Ectodermal cell (in vitro differentiated cells): ENCODE measurements at regions not wholly inside any gene's neighbourhood (a gene's known extent, or its start where the extent isn't known, plus 50 kb on each side); places are given as distances from the start of the nearest gene placed in this dataset.

Experiments
- H3K27ac ChIP-seq: 2 replicates; pipeline ENCODE4 v1.7.0; 2013; ENCODE audit warnings: mild to moderate bottlenecking, low read depth, low read length; ENCODE audit not compliant: insufficient read depth, poor library complexity, severe bottlenecking
- H3K27me3 ChIP-seq: 2 replicates; pipeline ENCODE4 v1.7.0; 2013; ENCODE audit warnings: mild to moderate bottlenecking, low read length; ENCODE audit not compliant: insufficient read depth, control insufficient read depth, poor library complexity, severe bottlenecking
- H3K36me3 ChIP-seq: one replicate; pipeline ENCODE4 v1.7.0; 2013; ENCODE audit warnings: low read length; ENCODE audit not compliant: control insufficient read depth, insufficient read depth
- H3K4me1 ChIP-seq: one replicate; pipeline ENCODE4 v1.7.0; 2013; ENCODE audit warnings: low read length; ENCODE audit not compliant: control insufficient read depth, insufficient read depth
- H3K4me3 ChIP-seq: 2 replicates; pipeline ENCODE4 v1.7.0; 2013; ENCODE audit warnings: low read depth, low read length, control low read depth; ENCODE audit not compliant: insufficient read depth
- H3K9me3 ChIP-seq: 2 replicates; pipeline ENCODE4 v1.7.0; 2013; ENCODE audit warnings: mild to moderate bottlenecking, low read length, moderate library complexity; ENCODE audit not compliant: control insufficient read depth
- WGBS, 2 experiments: methylation state at CpG; one replicate each; pipeline ENCODE4 v1.1.7; 2013; ENCODE audit warnings: missing lambda C conversion rate in 2 of 2; 5-methylcytosine and 5-hydroxymethylcytosine counted together

DNA sequence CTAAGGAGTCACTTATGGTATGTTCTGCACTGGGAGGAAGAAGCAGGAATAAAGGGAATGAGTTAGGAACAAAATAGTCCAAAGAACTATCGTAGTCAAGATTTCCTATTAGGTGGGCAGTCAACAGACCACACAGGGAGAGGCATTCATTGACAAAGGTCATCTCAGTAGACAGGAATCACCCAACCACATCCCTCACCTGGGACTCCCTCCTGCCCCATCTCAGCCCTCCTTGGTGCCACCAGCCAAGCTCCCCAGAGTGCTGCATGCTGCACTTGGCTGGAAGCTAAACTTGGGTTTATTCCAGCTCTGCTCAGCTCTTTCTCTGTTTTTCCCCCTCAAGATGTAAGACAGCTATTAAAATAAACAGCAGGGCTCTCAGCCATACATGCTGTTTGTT is 72.3 kb upstream of the CTNNB1 start:
- Histone ChIP-seq H3K4me3 (no peak overlapping the region), H3K4me1 (no peaks in the 10 kb centered on the region), H3K36me3 (no peaks in the 10 kb centered on the region), H3K27ac (no peak overlapping the region), H3K27me3 (no peaks in the 10 kb centered on the region), H3K9me3 (no peaks in the 10 kb centered on the region)
- WGBS, 2 experiments, result 100% methylated on average over 1 of the region's 1 CpG

DNA sequence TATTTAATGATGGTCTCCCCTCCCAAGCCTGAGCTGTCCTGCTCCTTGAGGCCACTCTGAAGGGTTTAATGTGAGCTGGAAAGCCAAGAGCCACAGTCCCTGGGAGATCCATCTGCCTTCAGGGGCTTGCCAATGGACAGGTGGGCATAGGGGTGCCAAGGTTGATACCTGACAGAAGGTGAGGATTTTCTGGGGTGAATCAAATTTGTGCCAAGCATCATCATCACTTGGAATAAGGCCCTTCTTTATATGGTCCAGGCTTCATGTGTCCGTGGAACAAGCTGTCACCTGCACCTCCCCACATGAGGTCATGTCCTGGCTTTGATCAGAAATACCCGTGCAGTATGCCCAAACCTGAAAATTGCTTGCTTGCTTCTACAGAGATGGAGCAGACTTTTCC is 71.9 kb upstream of the CTNNB1 start:
- Histone ChIP-seq H3K27ac (no peak overlapping the region), H3K4me1 (no peaks in the 10 kb centered on the region), H3K27me3 (no peaks in the 10 kb centered on the region), H3K36me3 (no peaks in the 10 kb centered on the region), H3K4me3 (no peak overlapping the region), H3K9me3 (no peaks in the 10 kb centered on the region)
- WGBS, 2 experiments, result 92 to 94% methylated on average over 2 of the region's 2 CpGs

DNA sequence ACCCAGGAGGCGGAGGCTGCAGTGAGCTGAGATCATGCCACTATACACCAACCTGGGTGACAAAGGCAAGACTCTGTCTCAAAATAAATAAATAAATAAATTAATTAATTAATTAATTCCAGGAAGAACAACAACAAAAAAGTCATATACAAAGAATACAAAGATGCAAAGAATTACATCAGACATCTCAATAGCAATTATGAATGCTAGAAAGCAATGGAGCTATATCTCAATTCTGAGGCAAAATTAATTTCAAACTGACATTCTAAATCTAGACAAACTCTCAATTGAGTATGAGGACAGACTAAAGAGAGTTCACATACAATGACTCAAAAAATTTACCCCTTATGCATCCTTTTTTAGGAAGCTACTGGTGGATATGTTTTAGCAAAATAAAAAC is 69.6 kb upstream of the CTNNB1 start:
- no peak overlapping the region for H3K27ac ChIP-seq
- no peaks in the 10 kb centered on the region for H3K27me3 ChIP-seq
- no peak overlapping the region for H3K4me3 ChIP-seq
- no peaks in the 10 kb centered on the region for H3K9me3 ChIP-seq
- H3K36me3 ChIP-seq, result no peaks in the 10 kb centered on the region
- 92 to 93% methylated on average over 1 of the region's 1 CpG for WGBS, 2 experiments
- H3K4me1 ChIP-seq, result no peaks in the 10 kb centered on the region

DNA sequence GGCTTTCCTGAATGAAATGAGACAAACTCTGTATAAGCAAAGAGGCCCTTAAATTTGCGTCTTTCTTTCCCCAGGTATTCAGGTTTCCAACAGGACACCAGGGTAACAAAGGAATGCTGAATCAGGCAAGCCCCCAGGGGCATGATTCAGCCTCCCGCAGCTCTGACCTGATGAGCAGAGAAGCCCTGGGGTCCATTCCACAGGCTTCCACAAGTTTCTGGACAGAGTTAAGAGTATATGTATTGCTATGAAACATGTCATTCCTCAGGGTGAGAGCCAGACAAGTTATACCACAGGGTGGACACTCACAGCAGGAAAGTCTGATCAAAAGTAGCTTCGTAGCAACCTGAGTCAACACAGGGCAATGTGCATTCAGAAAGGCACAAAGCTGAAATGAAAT is 68.1 kb upstream of the CTNNB1 start:
- 69 to 75% methylated on average over 3 of the region's 3 CpGs for WGBS, 2 experiments
- no peak overlapping the region for H3K27ac ChIP-seq
- no peaks in the 10 kb centered on the region for H3K4me1 ChIP-seq

DNA sequence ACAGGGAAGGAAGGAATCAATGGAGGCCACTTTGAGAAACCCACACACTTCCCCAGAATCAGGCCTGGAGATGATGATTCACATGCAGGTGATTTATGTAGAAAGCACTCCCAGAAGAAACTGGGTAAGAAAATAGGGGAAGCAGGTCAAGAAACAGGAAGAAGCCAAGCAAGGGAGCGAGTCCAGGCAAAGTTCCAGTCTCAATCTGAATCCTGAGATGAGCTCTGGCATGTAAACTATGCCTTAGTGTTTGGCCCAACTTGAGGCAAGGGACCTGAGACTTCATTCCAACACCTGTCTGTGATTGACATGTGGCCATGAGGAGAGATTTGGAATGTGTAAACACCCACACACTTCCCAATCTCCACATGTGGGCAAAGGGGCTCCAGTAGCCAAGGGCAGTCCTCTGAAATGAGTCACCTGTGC is 61.6 kb upstream of the CTNNB1 start:
- H3K4me3 ChIP-seq, result no peak overlapping the region
- peaks cover 6% of the 10 kb centered on the region for H3K4me1 ChIP-seq
- WGBS, 2 experiments, result 89 to 95% methylated on average over 1 of the region's 1 CpG
- H3K27ac ChIP-seq, result no peak overlapping the region
- H3K36me3 ChIP-seq, result no peaks in the 10 kb centered on the region
- H3K9me3 ChIP-seq, result no peaks in the 10 kb centered on the region
- no peaks in the 10 kb centered on the region for H3K27me3 ChIP-seq

More for the DNA sequence above, 68.1 kb upstream of the CTNNB1 start:
- H3K4me3 ChIP-seq, result no peak overlapping the region
- H3K27me3 ChIP-seq, result no peaks in the 10 kb centered on the region
- no peaks in the 10 kb centered on the region for H3K36me3 ChIP-seq
- H3K9me3 ChIP-seq, result no peaks in the 10 kb centered on the region

DNA sequence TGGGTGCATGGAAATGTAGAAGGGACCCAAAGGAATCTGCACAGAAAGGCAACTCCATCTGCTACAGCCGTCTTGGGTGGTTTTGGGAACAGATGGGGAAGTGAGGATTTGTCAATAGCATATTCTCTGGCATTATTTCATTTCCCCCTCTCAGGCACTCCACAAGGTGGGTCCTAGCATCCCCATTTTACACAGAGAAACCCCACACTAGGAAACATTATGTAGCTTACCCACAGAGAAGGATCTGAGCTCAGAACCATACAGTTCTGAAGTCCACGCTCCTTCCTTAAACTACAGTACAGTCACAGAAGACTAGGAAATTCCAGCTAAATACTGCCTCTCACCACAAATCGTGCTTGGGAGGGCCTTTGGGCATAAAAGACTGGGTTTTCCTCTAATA is 61.2 kb upstream of the CTNNB1 start:
- no peaks in the 10 kb centered on the region for H3K9me3 ChIP-seq
- no peak overlapping the region for H3K4me3 ChIP-seq
- H3K4me1 ChIP-seq, result peaks cover 6% of the 10 kb centered on the region
- no peaks in the 10 kb centered on the region for H3K27me3 ChIP-seq
- 88 to 89% methylated on average over 3 of the region's 3 CpGs for WGBS, 2 experiments
- no peak overlapping the region for H3K27ac ChIP-seq
- no peaks in the 10 kb centered on the region for H3K36me3 ChIP-seq

DNA sequence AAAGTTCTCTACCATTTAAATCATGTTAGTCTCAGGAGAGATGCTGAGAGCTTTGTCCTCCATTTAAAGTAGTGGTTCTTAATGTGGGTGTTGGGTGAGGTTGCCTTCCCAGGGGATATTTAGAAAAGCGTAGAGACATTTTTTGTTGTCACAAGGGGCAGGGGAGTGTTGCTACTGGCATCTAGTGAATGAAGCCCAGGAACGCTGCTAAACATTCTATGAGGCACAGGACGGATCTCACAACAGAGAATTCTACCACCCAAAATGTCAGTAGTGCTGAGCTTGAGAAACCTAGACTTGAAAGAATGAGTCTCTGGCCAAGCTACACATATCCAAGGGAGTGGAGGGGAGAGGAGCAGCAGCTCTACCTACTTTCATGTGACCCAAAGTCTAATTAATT is 60.7 kb upstream of the CTNNB1 start:
- WGBS, 2 experiments, result 92 to 94% methylated on average over 3 of the region's 3 CpGs
- peaks cover 6% of the 10 kb centered on the region for H3K4me1 ChIP-seq
- no peaks in the 10 kb centered on the region for H3K9me3 ChIP-seq
- no peaks in the 10 kb centered on the region for H3K27me3 ChIP-seq
- H3K36me3 ChIP-seq, result no peaks in the 10 kb centered on the region
- no peak overlapping the region for H3K4me3 ChIP-seq
- no peak overlapping the region for H3K27ac ChIP-seq

DNA sequence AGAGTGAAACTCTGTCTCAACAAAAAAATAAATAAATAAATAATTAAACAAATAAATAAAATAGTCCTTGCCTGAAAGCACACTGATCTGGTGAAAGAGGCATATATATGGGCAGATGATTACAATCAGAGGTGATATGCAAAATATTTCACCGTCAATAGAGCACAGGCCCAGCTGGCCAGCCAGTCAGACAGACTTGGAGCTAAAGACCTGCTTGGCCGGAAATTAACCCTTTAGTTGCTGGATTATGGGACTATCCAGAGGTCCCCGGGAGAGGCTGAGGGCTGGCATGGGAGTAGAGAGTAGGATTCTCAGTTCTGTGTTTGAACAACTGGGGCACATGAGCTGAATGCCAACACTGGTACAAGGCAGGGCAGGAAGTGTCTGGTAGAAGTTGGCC is 59.1 kb upstream of the CTNNB1 start:
- Histone ChIP-seq H3K4me3 (no peak overlapping the region), H3K27me3 (no peaks in the 10 kb centered on the region)
- WGBS, 2 experiments, result 77 to 81% methylated on average over 3 of the region's 3 CpGs

DNA sequence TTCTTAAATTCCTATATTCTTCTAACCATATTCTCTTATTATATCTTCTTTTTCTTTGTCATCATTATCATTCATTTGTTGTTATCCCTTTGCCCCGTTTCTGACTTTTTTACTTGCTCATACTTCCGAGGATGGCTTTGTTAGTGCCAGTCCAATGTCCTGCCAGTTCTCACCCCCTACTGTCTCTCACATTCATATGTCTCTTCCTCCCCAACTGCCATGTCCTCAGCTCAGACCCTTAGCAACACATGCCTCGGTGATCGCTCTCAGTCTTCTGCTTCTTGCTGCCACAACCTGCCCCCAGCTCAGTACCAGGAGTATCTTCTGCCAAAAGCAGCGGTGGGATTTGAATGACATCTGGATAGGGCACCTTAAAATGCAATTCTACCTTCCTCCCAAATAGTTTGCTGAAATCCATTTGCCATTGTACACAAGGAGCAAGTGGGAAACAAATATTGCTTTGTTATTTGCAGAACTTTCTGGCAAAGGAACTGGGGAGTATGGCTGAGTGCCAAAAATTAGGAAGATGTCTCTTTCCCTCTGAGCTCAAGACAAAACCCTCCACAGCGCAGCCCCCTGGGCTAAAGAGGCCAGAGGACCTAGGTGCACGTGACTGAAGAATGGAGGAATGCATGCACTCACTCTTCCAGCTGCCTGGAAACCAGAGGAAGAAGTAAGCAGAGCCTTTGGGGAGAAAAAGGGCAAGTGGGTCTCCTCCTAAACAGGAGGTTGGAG is 57.7 kb upstream of the CTNNB1 start:
- 83 to 84% methylated on average over 7 of the region's 7 CpGs for WGBS, 2 experiments
- Histone ChIP-seq H3K9me3 (no peaks in the 10 kb centered on the region), H3K4me1 (peaks cover 6% of the 10 kb centered on the region), H3K27ac (no peak overlapping the region), H3K36me3 (no peaks in the 10 kb centered on the region), H3K27me3 (no peaks in the 10 kb centered on the region), H3K4me3 (no peak overlapping the region)

More for the DNA sequence above, 59.1 kb upstream of the CTNNB1 start:
- peaks cover 6% of the 10 kb centered on the region for H3K4me1 ChIP-seq
- no peaks in the 10 kb centered on the region for H3K9me3 ChIP-seq
- no peak overlapping the region for H3K27ac ChIP-seq
- H3K36me3 ChIP-seq, result no peaks in the 10 kb centered on the region

DNA sequence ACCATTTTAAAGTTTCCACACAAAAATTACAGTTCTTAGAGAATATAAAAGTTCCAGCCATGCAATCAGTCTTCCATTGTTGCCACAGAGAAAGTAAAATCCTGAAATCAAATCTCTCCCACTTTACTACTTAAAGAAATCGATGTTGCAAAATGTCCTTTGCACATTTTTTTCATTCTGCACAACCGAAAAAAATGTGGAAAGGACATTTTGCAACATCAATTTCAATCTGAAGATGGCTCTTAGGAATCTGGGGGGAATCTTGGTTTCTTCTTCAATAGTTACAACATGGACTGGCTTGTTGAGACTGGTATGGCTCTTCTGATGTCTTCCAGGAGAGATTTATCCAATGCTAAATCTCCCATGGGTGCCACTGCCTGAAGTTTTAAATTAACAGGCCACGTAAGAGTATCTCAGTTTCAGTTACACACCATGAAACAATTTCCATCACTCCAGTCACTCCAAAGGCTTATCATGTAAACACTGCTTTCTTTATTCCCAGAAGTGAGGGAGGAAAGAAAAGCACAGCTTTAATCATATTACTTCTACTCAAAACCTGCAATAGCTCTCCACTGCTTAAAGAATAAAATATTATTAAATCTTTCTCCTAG is 55.8 kb upstream of the CTNNB1 start:
- no peaks in the 10 kb centered on the region for H3K27me3 ChIP-seq
- H3K27ac ChIP-seq, result no peak overlapping the region
- H3K36me3 ChIP-seq, result no peaks in the 10 kb centered on the region
- WGBS, 2 experiments, result 91 to 92% methylated on average over 3 of the region's 3 CpGs
- no peaks in the 10 kb centered on the region for H3K9me3 ChIP-seq
- no peak overlapping the region for H3K4me3 ChIP-seq
- H3K4me1 ChIP-seq, result peaks cover 7% of the 10 kb centered on the region
